Heart right ventricle (tissue), 16 donors: ENCODE measurements at regions not wholly inside any gene's neighbourhood (a gene's known extent, or its start where the extent isn't known, plus 50 kb on each side); places are given as distances from the start of the nearest gene placed in this dataset.

Experiments used
- ATAC-seq, 8 donors: fragments of 200-7000 bp; cut with Tn5 transposase; one replicate each; pipeline ENCODE4 v1.9.1; 2020; ENCODE audit warnings: mild to moderate bottlenecking in 8 of 8, moderate library complexity in 8 of 8, moderate number of reproducible peaks in 1 of 8
- DNase-seq, 2 donors: peaks; one replicate each; pipeline ENCODE4 v3.0.0-alpha.2; 2020
- H3K27ac ChIP-seq, 10 donors: fragments of 200-600 bp; sonication (generic) in 2 of 10; one replicate each; pipeline versions ENCODE4 v1.5.0 to v1.8.0; 2020 to 2022; ENCODE audit warnings: mild to moderate bottlenecking in 3 of 10
- H3K27me3 ChIP-seq, 7 donors: fragments of 200-600 bp; one replicate each; pipeline ENCODE4 v1.8.0; 2021 to 2022; ENCODE audit warnings: mild to moderate bottlenecking in 2 of 7
- H3K36me3 ChIP-seq, 9 donors: fragments of 200-600 bp; sonication (generic) in 1 of 9; one replicate each; pipeline versions ENCODE4 v1.5.0 to v1.8.0; 2020 to 2022; ENCODE audit warnings: mild to moderate bottlenecking in 2 of 9
- H3K4me1 ChIP-seq, 9 donors: fragments of 200-600 bp; sonication (generic) in 1 of 9; one replicate each; pipeline versions ENCODE4 v1.5.0 to v1.8.0; 2020 to 2022; ENCODE audit warnings: mild to moderate bottlenecking in 4 of 9
- H3K4me3 ChIP-seq, 10 donors: fragments of 200-600 bp; sonication (generic) in 2 of 10; one replicate each; pipeline versions ENCODE4 v1.5.0 to v1.8.0; 2020 to 2022; ENCODE audit warnings: mild to moderate bottlenecking in 7 of 10, moderate library complexity in 2 of 10
- H3K9me3 ChIP-seq, 11 donors: fragments of 200-600 bp in 10 of 11; sonication (generic) in 2 of 11; one replicate each; pipeline versions ENCODE4 v1.5.0 to v1.8.0; 2013 to 2022; ENCODE audit warnings: mild to moderate bottlenecking in 2 of 11, control low read depth in 1 of 11, moderate library complexity in 1 of 11
- WGBS, 2 donors: extraction: QIAGEN DNeasy Blood & Tissue Kit; methylation state at CpG; one replicate each; pipeline ENCODE4 v1.1.7; 2013; ENCODE audit warnings: inconsistent platforms in 1 of 2; 5-methylcytosine and 5-hydroxymethylcytosine counted together
- intact Hi-C, 10 donors: fragments of 100-400 bp; cut with DNase I; formaldehyde crosslinking; loops; one replicate each; pipeline versions ENCODE4 v1.11.1 to v1.14.2; 2022
- TF ChIP-seq, protein P1 (sequence below), 9 donors: fragments of 200-600 bp; sonication (generic) in 2 of 9; IDR thresholded peaks; one replicate each; pipeline versions ENCODE4 v1.5.0 to v1.8.0; 2021 to 2022; ENCODE audit warnings: antibody characterized with exemption in 9 of 9, mild to moderate bottlenecking in 5 of 9, moderate library complexity in 1 of 9
- donor health status: Arrhythmogenic right ventricular cardiomyopathy.
- donor health status: ischemic (EF 13 %, LVEDD 7.1; RV severe dilation, severe dysfunction).
- donor health status: healthy with polysubstance abuse.
- donor health status: DM: no; HTN: yes; CAD: no.
- donor health status: DM: no; HTN: no; CAD: no.
- donor health status: ischemic (EF 25% LVEDD 6.9; RV normal size, moderate dysfunction).
- donor health status: ischemic (EF 25% LVEDD 5.7; RV mildly dilated, moderate dysfunction).
- donor health status: healthy.
- donor health status: DM: yes; HTN: yes; CAD: no.
- donor health status: Ischemic cardiomyopathy.
- donor health status: ischemic (EF 35%, LVEDD 5.7; RV mildly dilated, moderate dysfunction).
- donor health status: nonischemic (EF 11% LVEDD 7.7; RV severe dilation, severe dysfunction).
- donor health status: DM: yes; HTN: yes; CAD: no.
- donor health status: PGD.
- donor health status: ischemic (EF 29% LVEDD 5.4; RV normal size, mild dysfunction).
- donor health status: nonischemic (EF 23%, LVEDD 6.1; RV moderate dilation, normal function).

DNA sequence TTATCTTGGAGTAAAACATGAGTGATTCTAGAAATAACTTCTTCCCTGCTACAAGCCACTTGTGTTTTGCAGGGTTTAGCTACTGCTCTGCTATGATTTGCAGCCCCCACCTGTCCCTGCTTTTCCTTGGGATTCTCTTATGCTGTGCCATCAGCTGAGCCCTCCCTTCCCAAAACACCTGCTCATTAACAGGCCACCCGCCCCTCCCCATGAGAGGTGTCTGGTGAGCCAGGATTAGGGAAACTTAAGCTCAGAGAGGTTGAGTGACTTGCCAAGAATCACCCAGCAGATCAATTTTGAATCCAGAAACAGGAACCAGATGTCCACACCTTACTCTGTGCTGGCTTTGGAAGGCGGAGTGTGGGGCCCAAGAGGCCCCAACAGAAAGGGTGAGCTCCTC, 111.7 kb upstream of the CXCL14 start:
- Histone ChIP-seq H3K27me3 (peaks cover 0 to 36% (median 21%) of the 10 kb centered on the region in 7 donors), H3K27ac (no peak overlapping the region), H3K36me3 (no peaks in the 10 kb centered on the region), H3K4me1 (no peaks in the 10 kb centered on the region), H3K4me3 (no peak overlapping the region), H3K9me3 (no peaks in the 10 kb centered on the region)
- TF ChIP-seq, protein P1, sequence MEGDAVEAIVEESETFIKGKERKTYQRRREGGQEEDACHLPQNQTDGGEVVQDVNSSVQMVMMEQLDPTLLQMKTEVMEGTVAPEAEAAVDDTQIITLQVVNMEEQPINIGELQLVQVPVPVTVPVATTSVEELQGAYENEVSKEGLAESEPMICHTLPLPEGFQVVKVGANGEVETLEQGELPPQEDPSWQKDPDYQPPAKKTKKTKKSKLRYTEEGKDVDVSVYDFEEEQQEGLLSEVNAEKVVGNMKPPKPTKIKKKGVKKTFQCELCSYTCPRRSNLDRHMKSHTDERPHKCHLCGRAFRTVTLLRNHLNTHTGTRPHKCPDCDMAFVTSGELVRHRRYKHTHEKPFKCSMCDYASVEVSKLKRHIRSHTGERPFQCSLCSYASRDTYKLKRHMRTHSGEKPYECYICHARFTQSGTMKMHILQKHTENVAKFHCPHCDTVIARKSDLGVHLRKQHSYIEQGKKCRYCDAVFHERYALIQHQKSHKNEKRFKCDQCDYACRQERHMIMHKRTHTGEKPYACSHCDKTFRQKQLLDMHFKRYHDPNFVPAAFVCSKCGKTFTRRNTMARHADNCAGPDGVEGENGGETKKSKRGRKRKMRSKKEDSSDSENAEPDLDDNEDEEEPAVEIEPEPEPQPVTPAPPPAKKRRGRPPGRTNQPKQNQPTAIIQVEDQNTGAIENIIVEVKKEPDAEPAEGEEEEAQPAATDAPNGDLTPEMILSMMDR (IDR thresholded peaks at IDR 0.05): no peak
- intact Hi-C loops: no loop called here
- DNase-seq (no peak), ATAC-seq (no peak)
- 72 to 80% methylated on average over 2 of the region's 2 CpGs for WGBS, 2 donors

DNA sequence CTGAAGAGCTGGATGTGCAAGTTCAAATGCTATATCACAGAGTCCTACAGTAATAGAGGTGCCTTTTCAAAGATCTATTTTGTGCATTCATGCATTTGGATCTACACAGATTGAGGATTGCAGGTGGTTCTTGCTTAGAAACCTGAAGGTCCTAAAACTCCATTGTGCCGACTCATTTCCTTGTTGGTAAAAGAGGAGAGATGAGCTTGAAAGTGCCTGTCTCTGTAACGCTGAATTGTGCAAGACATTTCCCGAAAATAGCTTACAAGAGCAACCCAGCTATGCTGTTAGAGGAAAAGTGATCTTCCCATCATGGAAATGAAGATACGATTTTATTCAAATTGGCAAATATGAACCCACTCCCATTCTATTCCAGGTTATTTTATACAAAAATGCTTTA, 110.7 kb upstream of the CXCL14 start:
- WGBS, 2 donors: 84 to 90% methylated on average over 4 of the region's 4 CpGs
- intact Hi-C loops: no loop called here
- TF ChIP-seq, protein P1 (IDR thresholded peaks at IDR 0.05): no peak
- Histone ChIP-seq H3K36me3 (no peaks in the 10 kb centered on the region), H3K4me1 (no peaks in the 10 kb centered on the region), H3K27ac (no peak overlapping the region), H3K27me3 (peaks cover 0 to 36% (median 18%) of the 10 kb centered on the region in 7 donors), H3K4me3 (no peak overlapping the region), H3K9me3 (no peaks in the 10 kb centered on the region)
- no peak for ATAC-seq
- DNase-seq: no peak

- no peaks in the 10 kb centered on the region for H3K36me3 ChIP-seq
- no peak overlapping the region for H3K27ac ChIP-seq
- TF ChIP-seq, protein P1 (IDR thresholded peaks at IDR 0.05): no peak
- DNase-seq: no peak
- peaks cover 0 to 31% (median 18%) of the 10 kb centered on the region in 7 donors for H3K27me3 ChIP-seq
- 65 to 81% methylated on average over 2 of the region's 2 CpGs for WGBS, 2 donors
- H3K4me1 ChIP-seq: no peaks in the 10 kb centered on the region
- ATAC-seq: no peak
- H3K9me3 ChIP-seq: no peaks in the 10 kb centered on the region
- intact Hi-C loops: no loop called here
- no peak overlapping the region for H3K4me3 ChIP-seq
Measured at GRCh38 chr5:135688385-135688784, 109.6 kb upstream of the CXCL14 start.

GRCh38 chr5:135683189-135683588, 104.4 kb upstream of the CXCL14 start:
- intact Hi-C loops: no loop called here
- no peaks in the 10 kb centered on the region for H3K36me3 ChIP-seq

More at GRCh38 chr5:135683189-135683588, 104.4 kb upstream of the CXCL14 start:
- DNase-seq (no peak), ATAC-seq (no peak)
- no peaks in the 10 kb centered on the region for H3K4me1 ChIP-seq
- no peak overlapping the region for H3K27ac ChIP-seq
- peaks cover 0 to 40% (median 10%) of the 10 kb centered on the region in 11 donors for H3K9me3 ChIP-seq
- H3K27me3 ChIP-seq: peaks cover 0 to 19% (median 0%) of the 10 kb centered on the region in 7 donors
- H3K4me3 ChIP-seq: no peak overlapping the region
- TF ChIP-seq, protein P1 (IDR thresholded peaks at IDR 0.05): no peak
